ENCODE measurements at regions not wholly inside any gene's neighbourhood (a gene's known extent, or its start where the extent isn't known, plus 50 kb on each side); places are given as distances from the start of the nearest gene placed in this dataset.

DNA sequence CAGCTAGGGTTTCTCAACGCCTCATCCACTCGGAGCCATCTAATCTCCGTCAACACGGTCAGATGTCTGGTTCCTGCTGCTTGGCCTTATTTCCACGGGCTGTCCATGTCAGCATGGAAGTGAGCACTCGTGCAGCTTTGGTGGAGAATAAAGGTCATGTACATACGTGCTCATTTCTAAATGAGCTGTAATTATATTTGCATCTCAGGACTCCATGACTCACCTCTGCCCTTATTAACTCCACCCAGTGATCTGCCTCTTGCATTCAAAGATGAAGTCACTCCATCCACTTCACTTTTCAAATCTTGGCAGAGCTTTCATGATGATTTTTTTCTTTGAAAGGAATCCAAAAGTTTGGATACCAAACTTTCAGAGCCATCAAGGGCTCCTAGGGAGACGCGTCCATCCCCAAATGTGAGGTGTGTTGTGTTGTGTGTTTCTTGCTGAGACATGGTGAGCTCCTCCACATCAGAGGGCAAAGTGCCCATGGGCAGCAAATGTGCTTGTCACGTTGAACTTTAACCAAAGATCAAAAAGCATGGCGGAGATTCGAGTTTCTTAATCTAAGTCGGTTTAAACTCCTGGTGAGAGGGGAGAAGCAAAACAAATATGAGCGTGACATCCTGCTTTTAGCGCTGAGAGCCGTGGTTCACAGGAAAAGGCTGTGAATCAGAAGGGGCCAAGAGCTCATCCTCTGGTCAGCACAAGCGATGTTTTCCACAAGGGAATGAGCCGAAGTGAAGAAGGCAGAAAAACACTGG, 68.6 kb upstream of the ERRFI1 start (continued):
- TF ChIP-seq PLRG1 (conservative IDR thresholded peaks at IDR 0.05) (no peak), MEF2D (CRISPR knock-in tag; IDR thresholded peaks at IDR 0.05) (no peak; the same call in 1 of the 2 replicates), MTF2 (CRISPR knock-in tag; IDR thresholded peaks at IDR 0.05; ENCODE audit: borderline replicate concordance) (no peak), KLF13 (CRISPR knock-in tag; IDR thresholded peaks at IDR 0.05) (no peak), KMT2B (CRISPR knock-in tag; IDR thresholded peaks at IDR 0.05) (0 out of 2 replicates have a peak, but pooled peaks have one; percentile 39), SOX5 (CRISPR knock-in tag; IDR thresholded peaks at IDR 0.05; ENCODE audit: borderline replicate concordance) (peak; percentile 69; the same call in 1 of the 2 replicates), CBFB (CRISPR knock-in tag; IDR thresholded peaks at IDR 0.05) (0 out of 2 replicates have a peak, but pooled peaks have one; percentile 41), STAG1 (CRISPR knock-in tag; IDR thresholded peaks at IDR 0.05) (peak; percentile 32), DPF2 (CRISPR knock-in tag; IDR thresholded peaks at IDR 0.05; ENCODE audit: borderline replicate concordance, low read depth) (peak; percentile 49; the same call in 1 of the 2 replicates), EZH2 (conservative IDR thresholded peaks at IDR 0.05; ENCODE audit: low read depth, low read length) (no peak), ZBTB7B (CRISPR knock-in tag; IDR thresholded peaks at IDR 0.05) (0 out of 2 replicates have a peak, but pooled peaks have one; percentile 39), ZNF567 (CRISPR knock-in tag; IDR thresholded peaks at IDR 0.05; ENCODE audit: borderline replicate concordance) (no peak), MYC (CRISPR knock-in tag; IDR thresholded peaks at IDR 0.05; ENCODE audit: borderline replicate concordance) (peak; percentile 47; the same call in 1 of the 2 replicates), HIVEP1 (CRISPR knock-in tag; IDR thresholded peaks at IDR 0.05) (no peak), EP300 (IDR thresholded peaks at IDR 0.05; ENCODE audit: low read depth in 2 of 2, low read length in 2 of 2) (peak in 1 of 2 experiments; percentile 80; a peak in 2 of 4 replicates), EP300 (CRISPR knock-in tag; IDR thresholded peaks at IDR 0.05; ENCODE audit: borderline replicate concordance) (peak; percentile 60; the same call in 1 of the 2 replicates), NCOR1 (IDR thresholded peaks at IDR 0.05; ENCODE audit: borderline replicate concordance, low read length) (peak; percentile 61; the same call in 1 of the 2 replicates), FOSL1 (CRISPR knock-in tag; IDR thresholded peaks at IDR 0.05; ENCODE audit: borderline replicate concordance) (peak; percentile 34; the same call in 1 of the 2 replicates), ZNF709 (CRISPR knock-in tag; IDR thresholded peaks at IDR 0.05) (0 out of 2 replicates have a peak, but pooled peaks have one; percentile 43), GATAD2A (CRISPR knock-in tag; IDR thresholded peaks at IDR 0.05) (peak; percentile 92), ZMYM4 (CRISPR knock-in tag; IDR thresholded peaks at IDR 0.05) (peak; percentile 44; the same call in 1 of the 2 replicates), MAFF (IDR thresholded peaks at IDR 0.05; ENCODE audit: low read depth, low read length) (0 out of 2 replicates have a peak, but pooled peaks have one; percentile 8), CHCHD3 (CRISPR knock-in tag; IDR thresholded peaks at IDR 0.05) (no peak)
- TF ChIP-seq, protein P1, sequence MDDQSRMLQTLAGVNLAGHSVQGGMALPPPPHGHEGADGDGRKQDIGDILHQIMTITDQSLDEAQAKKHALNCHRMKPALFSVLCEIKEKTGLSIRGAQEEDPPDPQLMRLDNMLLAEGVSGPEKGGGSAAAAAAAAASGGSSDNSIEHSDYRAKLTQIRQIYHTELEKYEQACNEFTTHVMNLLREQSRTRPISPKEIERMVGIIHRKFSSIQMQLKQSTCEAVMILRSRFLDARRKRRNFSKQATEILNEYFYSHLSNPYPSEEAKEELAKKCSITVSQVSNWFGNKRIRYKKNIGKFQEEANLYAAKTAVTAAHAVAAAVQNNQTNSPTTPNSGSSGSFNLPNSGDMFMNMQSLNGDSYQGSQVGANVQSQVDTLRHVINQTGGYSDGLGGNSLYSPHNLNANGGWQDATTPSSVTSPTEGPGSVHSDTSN (CRISPR knock-in tag; IDR thresholded peaks at IDR 0.05; ENCODE audit: borderline replicate concordance) = no peak
- TF ChIP-seq, protein P2, sequence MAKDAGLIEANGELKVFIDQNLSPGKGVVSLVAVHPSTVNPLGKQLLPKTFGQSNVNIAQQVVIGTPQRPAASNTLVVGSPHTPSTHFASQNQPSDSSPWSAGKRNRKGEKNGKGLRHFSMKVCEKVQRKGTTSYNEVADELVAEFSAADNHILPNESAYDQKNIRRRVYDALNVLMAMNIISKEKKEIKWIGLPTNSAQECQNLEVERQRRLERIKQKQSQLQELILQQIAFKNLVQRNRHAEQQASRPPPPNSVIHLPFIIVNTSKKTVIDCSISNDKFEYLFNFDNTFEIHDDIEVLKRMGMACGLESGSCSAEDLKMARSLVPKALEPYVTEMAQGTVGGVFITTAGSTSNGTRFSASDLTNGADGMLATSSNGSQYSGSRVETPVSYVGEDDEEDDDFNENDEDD (CRISPR knock-in tag; IDR thresholded peaks at IDR 0.05; ENCODE audit: borderline replicate concordance) = peak; percentile 16; the same call in 1 of the 2 replicates
- TF ChIP-seq, protein P3, sequence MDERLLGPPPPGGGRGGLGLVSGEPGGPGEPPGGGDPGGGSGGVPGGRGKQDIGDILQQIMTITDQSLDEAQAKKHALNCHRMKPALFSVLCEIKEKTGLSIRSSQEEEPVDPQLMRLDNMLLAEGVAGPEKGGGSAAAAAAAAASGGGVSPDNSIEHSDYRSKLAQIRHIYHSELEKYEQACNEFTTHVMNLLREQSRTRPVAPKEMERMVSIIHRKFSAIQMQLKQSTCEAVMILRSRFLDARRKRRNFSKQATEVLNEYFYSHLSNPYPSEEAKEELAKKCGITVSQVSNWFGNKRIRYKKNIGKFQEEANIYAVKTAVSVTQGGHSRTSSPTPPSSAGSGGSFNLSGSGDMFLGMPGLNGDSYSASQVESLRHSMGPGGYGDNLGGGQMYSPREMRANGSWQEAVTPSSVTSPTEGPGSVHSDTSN (CRISPR knock-in tag; IDR thresholded peaks at IDR 0.05) = no peak
- TF ChIP-seq, protein P4, sequence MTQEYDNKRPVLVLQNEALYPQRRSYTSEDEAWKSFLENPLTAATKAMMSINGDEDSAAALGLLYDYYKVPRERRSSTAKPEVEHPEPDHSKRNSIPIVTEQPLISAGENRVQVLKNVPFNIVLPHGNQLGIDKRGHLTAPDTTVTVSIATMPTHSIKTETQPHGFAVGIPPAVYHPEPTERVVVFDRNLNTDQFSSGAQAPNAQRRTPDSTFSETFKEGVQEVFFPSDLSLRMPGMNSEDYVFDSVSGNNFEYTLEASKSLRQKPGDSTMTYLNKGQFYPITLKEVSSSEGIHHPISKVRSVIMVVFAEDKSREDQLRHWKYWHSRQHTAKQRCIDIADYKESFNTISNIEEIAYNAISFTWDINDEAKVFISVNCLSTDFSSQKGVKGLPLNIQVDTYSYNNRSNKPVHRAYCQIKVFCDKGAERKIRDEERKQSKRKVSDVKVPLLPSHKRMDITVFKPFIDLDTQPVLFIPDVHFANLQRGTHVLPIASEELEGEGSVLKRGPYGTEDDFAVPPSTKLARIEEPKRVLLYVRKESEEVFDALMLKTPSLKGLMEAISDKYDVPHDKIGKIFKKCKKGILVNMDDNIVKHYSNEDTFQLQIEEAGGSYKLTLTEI (CRISPR knock-in tag; conservative IDR thresholded peaks at IDR 0.05) = no peak
